Gastrocnemius medialis (tissue), 4 donors: ENCODE measurements at regions not wholly inside any gene's neighbourhood (a gene's known extent, or its start where the extent isn't known, plus 50 kb on each side); places are given as distances from the start of the nearest gene placed in this dataset.

Experiments
- POLR2A ChIP-seq, 2 donors: fragments of 450-650 bp; IDR thresholded peaks; one replicate each; pipeline ENCODE4 v1.6.1; 2017; ENCODE audit warnings: antibody characterized with exemption in 2 of 2, mild to moderate bottlenecking in 2 of 2, moderate library complexity in 2 of 2
- TF ChIP-seq, protein P1 (sequence below), 5 experiments: fragments of 450-650 bp in 3 of 5; fragments of 200-600 bp in 2 of 5; sonication (generic) in 2 of 5; IDR thresholded peaks in 4 of 5; conservative IDR thresholded peaks in 1 of 5; 1 replicate in 4 of 5; 2 replicates in 1 of 5; pipeline ENCODE4 v1.5.1; 2016 to 2019; ENCODE audit warnings: antibody characterized with exemption in 5 of 5, mild to moderate bottlenecking in 3 of 5, moderate library complexity in 3 of 5

DNA sequence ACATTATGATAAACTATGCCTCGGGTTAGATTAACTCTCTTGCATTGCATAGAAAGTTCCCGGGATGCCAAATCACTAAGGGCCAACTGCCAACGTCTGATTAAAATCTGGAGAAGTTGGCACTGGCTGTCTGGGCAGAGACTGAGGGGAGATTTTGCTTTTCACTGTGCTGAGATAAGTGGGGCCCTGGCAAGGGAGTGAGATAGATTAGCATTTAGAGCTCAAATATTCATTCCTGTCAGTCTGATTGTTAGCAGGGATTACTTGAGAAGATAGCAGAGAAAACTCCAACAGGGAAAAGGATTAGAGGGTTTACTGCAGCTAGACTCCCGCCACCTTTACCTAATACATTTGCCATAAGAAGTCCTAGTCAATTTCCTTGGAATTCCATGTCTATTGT is 714.1 kb upstream of the CHRM3 start:
- TF ChIP-seq, protein P1, sequence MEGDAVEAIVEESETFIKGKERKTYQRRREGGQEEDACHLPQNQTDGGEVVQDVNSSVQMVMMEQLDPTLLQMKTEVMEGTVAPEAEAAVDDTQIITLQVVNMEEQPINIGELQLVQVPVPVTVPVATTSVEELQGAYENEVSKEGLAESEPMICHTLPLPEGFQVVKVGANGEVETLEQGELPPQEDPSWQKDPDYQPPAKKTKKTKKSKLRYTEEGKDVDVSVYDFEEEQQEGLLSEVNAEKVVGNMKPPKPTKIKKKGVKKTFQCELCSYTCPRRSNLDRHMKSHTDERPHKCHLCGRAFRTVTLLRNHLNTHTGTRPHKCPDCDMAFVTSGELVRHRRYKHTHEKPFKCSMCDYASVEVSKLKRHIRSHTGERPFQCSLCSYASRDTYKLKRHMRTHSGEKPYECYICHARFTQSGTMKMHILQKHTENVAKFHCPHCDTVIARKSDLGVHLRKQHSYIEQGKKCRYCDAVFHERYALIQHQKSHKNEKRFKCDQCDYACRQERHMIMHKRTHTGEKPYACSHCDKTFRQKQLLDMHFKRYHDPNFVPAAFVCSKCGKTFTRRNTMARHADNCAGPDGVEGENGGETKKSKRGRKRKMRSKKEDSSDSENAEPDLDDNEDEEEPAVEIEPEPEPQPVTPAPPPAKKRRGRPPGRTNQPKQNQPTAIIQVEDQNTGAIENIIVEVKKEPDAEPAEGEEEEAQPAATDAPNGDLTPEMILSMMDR (IDR thresholded peaks at IDR 0.05 in 4 of 5, conservative IDR thresholded peaks at IDR 0.05 in 1 of 5), result no peak
- no peak for TF ChIP-seq POLR2A (IDR thresholded peaks at IDR 0.05)
